WERI-Rb-1 (cell line): ENCODE measurements at regions not wholly inside any gene's neighbourhood (a gene's known extent, or its start where the extent isn't known, plus 50 kb on each side); places are given as distances from the start of the nearest gene placed in this dataset.

Experiments
- DNase-seq: peaks from one replicate; pipeline ENCODE4 v3.0.0-alpha.2; 2020
- H3K27ac ChIP-seq: fragments of 250-450 bp; sonication (Bioruptor Pico); 2 replicates; pipeline ENCODE4 v1.5.1; 2020; ENCODE audit warnings: mild to moderate bottlenecking, moderate library complexity
- H3K27me3 ChIP-seq: fragments of 250-450 bp; sonication (Bioruptor Pico); 2 replicates; pipeline ENCODE4 v1.5.1; 2021; ENCODE audit warnings: mild to moderate bottlenecking, low read depth, moderate library complexity; ENCODE audit not compliant: insufficient read depth, severe bottlenecking
- H3K36me3 ChIP-seq: fragments of 250-450 bp; sonication (Bioruptor Pico); 2 replicates; pipeline ENCODE4 v1.5.1; 2020; ENCODE audit warnings: mild to moderate bottlenecking, moderate library complexity
- H3K4me3 ChIP-seq: 2 replicates; pipeline ENCODE4 v1.5.1; 2011; ENCODE audit warnings: low read depth, mild to moderate bottlenecking, control low read depth, low read length
- H3K9me3 ChIP-seq: fragments of 250-450 bp; sonication (Bioruptor Pico); 2 replicates; pipeline ENCODE4 v1.5.1; 2021; ENCODE audit warnings: mild to moderate bottlenecking, moderate library complexity; ENCODE audit not compliant: severe bottlenecking
- TF ChIP-seq, protein P1 (sequence below): IDR thresholded peaks from 2 replicates; pipeline ENCODE4 v1.5.1; 2011; ENCODE audit warnings: low read depth, mild to moderate bottlenecking, control low read depth, inconsistent platforms, low read length

DNA sequence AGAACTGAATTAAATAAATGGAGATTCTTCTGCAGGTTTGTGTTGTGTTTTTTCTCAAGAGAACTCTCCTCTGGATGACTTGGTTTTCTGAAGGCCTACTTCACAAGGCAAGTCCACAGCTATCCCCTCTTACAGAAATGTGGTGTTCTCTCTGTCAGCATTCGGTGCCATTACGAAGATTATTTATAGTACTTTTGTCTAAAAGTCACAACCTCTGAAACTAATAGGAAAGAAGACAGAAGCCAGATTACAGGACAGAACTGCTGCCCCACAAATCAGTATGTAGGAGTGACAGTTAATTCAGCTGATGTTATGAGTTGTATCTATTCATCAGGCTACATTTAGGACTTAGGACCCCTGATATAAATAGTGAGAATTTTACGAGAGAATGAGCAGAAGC, 413.5 kb downstream of the TMX3 start:
- Histone ChIP-seq H3K4me3 (no peak overlapping the region), H3K36me3 (no peaks in the 10 kb centered on the region), H3K27me3 (no peaks in the 10 kb centered on the region), H3K27ac (no peak overlapping the region), H3K9me3 (no peaks in the 10 kb centered on the region)
- DNase-seq, result no peak
- TF ChIP-seq, protein P1, sequence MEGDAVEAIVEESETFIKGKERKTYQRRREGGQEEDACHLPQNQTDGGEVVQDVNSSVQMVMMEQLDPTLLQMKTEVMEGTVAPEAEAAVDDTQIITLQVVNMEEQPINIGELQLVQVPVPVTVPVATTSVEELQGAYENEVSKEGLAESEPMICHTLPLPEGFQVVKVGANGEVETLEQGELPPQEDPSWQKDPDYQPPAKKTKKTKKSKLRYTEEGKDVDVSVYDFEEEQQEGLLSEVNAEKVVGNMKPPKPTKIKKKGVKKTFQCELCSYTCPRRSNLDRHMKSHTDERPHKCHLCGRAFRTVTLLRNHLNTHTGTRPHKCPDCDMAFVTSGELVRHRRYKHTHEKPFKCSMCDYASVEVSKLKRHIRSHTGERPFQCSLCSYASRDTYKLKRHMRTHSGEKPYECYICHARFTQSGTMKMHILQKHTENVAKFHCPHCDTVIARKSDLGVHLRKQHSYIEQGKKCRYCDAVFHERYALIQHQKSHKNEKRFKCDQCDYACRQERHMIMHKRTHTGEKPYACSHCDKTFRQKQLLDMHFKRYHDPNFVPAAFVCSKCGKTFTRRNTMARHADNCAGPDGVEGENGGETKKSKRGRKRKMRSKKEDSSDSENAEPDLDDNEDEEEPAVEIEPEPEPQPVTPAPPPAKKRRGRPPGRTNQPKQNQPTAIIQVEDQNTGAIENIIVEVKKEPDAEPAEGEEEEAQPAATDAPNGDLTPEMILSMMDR, result no peak

DNA sequence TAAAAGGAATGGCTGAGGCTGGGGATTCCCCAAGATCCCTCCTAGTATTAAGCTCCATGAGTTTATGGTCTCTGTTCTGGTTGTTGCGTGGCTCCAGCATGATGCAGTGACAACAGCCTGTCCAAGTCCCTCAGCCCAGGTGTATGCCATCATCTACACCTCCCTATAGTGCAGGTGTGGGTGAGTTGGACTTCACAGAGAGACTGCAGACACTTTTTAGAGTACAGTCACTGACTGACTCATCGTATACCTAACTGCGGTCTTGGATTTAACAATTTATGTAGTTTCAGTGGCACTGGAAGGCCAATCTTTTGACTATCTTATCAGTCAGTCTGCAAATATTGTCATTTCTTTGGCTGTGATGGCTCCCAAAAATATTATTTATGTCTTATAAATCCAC, 415.0 kb downstream of the TMX3 start:
- TF ChIP-seq, protein P1, result no peak
- H3K36me3 ChIP-seq, result no peaks in the 10 kb centered on the region
- DNase-seq, result no peak
- H3K27me3 ChIP-seq, result no peaks in the 10 kb centered on the region
- no peaks in the 10 kb centered on the region for H3K9me3 ChIP-seq
- no peak overlapping the region for H3K4me3 ChIP-seq
- no peak overlapping the region for H3K27ac ChIP-seq

DNA sequence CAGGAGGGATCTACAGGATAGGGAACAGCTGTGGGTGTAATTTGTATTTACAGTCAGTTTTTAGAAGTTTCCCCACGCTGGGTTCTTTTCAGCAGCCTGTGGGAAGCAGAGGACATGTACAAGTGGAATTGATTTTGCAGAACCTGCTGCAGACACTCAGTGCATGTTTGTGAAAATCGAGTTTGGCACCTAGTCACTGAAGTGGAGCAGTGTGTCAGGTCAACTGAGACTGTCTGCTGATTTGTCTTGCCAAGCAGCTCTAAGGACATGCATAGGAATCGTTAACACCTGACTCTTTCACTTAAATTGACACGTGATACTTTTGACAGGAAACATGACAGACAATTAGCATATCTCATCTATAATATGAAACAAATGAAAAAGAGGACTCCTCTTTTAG, 416.6 kb downstream of the TMX3 start:
- DNase-seq, result no peak

DNA sequence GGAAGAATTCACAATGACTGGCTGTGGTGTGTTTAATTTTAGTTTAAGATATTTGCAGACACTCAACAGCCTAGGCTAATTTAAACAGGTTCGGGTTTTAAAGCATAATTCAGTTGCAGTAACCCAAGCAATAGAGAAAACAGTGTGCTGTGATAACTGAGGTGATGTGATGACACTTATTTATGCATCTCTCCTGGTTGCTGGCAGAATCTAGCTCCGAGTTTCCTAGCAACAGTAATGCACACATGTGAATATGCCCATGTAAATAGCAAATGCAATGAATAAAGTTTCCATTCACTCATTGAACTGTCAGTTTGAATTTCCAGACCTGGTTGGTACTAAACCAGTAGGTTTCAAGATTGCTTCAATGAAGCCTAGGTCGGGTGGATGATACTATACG, 426.5 kb downstream of the TMX3 start:
- Histone ChIP-seq H3K27ac (no peak overlapping the region), H3K4me3 (no peak overlapping the region), H3K36me3 (no peaks in the 10 kb centered on the region), H3K9me3 (no peaks in the 10 kb centered on the region), H3K27me3 (no peaks in the 10 kb centered on the region)
- TF ChIP-seq, protein P1, result no peak
- DNase-seq, result no peak

More for the DNA sequence above, 416.6 kb downstream of the TMX3 start:
- Histone ChIP-seq H3K36me3 (no peaks in the 10 kb centered on the region), H3K9me3 (no peaks in the 10 kb centered on the region), H3K27ac (no peak overlapping the region), H3K27me3 (no peaks in the 10 kb centered on the region), H3K4me3 (no peak overlapping the region)
- TF ChIP-seq, protein P1, result no peak

DNA sequence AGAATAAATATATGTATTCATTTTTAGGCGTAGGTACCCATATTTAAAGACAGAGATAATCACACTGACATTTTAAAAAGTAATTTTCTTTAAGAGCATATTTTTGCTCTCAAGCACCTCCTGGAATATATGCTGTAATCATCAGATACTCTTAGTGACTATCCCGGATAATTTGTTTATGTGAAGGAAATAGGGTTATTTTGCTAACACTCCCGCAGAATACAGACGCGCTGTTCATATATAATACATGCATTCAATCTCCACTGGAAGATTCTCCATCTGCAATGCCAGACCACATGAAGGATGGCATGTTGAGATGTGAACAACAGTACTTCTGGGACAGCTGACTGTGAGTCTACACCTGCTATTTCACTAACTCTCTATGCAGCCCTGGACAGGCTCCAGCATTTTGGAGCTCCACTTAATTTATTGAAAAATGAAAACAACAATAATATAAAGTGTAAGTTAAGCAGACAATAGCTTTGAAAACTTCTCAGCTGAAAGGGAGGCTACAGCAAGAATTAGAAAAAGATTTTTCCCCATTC, 430.6 kb downstream of the TMX3 start:
- TF ChIP-seq, protein P1, result no peak
- Histone ChIP-seq H3K27me3 (no peaks in the 10 kb centered on the region), H3K27ac (no peak overlapping the region), H3K36me3 (no peaks in the 10 kb centered on the region), H3K9me3 (no peaks in the 10 kb centered on the region), H3K4me3 (no peak overlapping the region)
- DNase-seq, result no peak

DNA sequence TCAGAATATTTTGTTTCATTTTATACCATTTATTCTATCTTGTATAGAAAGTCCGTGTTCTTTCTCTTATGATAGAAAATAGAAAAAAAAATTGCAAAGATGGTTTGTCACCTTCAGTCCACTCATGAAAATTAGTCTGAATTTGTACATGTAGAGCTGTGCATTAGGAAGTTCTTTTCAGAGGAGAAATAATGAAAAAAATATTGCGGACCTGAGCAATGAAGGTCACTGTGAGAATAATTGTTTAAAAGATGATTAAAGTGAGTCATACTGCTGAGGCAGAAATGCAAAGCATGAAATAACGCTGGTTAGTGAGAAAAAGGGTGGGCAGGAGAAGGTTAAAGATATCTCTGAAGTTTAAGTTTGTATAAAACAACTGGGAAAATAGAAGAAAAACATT, 431.1 kb downstream of the TMX3 start:
- no peak overlapping the region for H3K4me3 ChIP-seq
- no peak for DNase-seq
- H3K27me3 ChIP-seq, result no peaks in the 10 kb centered on the region
- H3K36me3 ChIP-seq, result no peaks in the 10 kb centered on the region
- no peaks in the 10 kb centered on the region for H3K9me3 ChIP-seq
- no peak overlapping the region for H3K27ac ChIP-seq
- TF ChIP-seq, protein P1, result no peak
